HG03342 (cell line): ENCODE measurements at regions not wholly inside any gene's neighbourhood (a gene's known extent, or its start where the extent isn't known, plus 50 kb on each side); places are given as distances from the start of the nearest gene placed in this dataset.
"Not testable (repeated sequence)": the region's sequence is repeated elsewhere in the genome, so short reads cannot be mapped to it uniquely, and the experiment has no call there.

ENCODE experiments used
- ATAC-seq: cut with Tn5 transposase; IDR thresholded peaks from one replicate; pipeline ENCODE4 v1.9.1; 2021; ENCODE audit warnings: mild to moderate bottlenecking, moderate library complexity; ENCODE audit not compliant: unreplicated experiment

GRCh38 chr4:120005527-120005926 is 61.1 kb downstream of the MAD2L1 start:
- ATAC-seq, result no peak

- ATAC-seq, result no peak
Measured at GRCh38 chr4:120005076-120005475, 61.6 kb downstream of the MAD2L1 start.

DNA sequence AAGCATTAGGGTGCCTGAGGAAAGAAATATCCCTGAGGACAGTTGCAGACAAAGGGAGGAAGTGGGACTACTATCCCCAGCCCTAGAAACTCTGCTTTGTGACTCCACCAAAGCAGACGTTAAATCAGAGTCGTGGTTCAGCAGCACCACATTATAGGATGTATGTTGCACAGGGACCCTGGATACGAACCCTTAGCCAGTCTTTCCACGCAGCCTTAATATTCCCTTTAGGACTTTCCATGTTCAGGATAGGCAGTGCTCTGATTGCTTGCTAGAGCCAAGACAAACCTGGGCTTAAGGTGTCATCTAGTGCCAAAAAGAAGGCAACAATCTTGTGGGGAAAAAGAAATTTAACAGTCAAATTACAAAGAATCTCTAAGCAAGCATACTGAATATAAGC is 62.6 kb downstream of the MAD2L1 start:
- ATAC-seq, result no peak

DNA sequence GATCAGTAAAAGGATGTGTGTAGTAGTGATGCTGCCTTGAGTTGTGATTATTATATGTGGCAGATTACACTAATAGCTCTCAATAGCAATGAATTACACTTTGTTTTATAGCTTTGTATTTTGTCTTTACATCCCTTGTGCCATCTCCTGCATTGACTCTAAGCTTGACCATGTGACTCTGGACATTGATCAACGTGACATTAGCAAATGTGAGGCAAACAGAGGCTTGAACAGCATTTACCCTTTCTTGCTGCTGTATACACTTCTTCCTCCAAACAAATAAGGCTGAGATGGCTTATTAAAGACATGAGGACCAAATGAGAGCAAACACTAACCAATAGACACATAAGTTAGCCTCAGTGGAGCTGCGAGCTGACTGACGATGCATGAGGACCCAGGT is 63.5 kb downstream of the MAD2L1 start:
- no peak for ATAC-seq

GRCh38 chr4:120001850-120002249 is 64.8 kb downstream of the MAD2L1 start:
- no peak for ATAC-seq

GRCh38 chr4:120000591-120001296 is 65.9 kb downstream of the MAD2L1 start:
- no peak for ATAC-seq

DNA sequence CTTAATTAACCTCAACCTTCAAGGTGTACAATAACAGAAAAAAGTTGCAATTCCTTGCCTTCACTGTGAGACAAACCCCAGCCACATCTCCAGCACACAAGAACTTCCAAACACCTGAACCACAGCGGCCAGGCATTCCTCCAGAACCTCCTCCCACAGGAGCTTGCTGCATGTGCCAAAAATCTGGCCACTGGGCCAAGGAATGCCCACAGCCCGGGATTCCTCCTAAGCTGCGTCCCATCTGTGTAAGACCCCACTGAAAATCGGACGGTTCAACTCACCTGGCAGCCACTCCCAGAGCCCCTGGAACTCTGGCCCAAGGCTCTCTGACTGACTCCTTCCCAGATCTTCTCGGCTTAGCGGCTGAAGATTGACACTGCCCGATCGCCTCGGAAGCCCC is 70.6 kb downstream of the MAD2L1 start:
- ATAC-seq, result not testable (repeated sequence)

DNA sequence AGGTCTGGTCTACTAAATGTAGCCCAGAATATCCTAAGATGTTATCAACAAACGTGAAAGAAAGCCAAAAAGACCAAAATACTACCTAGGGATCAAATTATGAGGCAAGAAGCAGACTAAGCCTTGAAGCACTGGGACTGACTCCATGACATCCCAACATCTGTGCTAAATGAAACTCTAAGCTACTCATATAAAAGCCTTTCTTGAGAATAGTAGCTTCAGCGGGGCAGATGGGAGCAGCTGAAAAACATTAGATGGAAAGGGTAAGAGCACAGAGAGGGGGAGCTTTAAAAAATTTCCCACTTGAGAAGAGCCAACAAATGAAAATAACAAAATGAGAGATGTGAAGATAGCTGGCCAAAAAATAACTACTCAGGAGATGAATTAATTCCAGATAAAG is 81.7 kb downstream of the MAD2L1 start:
- no peak for ATAC-seq

DNA sequence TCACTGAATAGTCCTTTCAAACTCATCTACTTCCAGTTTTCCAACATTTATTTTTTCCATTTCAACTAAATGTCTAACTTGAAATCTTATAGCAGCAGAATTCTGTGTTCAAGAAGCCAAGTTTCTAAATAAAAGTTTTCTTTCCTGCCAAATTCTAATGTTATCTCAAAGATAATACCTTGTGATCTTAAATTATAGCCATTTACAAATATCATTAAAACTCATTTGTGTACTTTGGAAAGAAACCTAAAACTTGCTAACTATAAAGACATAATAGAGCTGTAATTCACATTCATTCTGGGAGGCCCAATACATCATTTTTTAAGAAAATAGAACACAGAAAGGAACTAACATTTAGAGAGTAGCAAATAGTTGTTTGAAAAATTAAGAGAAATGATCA is 83.9 kb downstream of the MAD2L1 start:
- ATAC-seq, result no peak

DNA sequence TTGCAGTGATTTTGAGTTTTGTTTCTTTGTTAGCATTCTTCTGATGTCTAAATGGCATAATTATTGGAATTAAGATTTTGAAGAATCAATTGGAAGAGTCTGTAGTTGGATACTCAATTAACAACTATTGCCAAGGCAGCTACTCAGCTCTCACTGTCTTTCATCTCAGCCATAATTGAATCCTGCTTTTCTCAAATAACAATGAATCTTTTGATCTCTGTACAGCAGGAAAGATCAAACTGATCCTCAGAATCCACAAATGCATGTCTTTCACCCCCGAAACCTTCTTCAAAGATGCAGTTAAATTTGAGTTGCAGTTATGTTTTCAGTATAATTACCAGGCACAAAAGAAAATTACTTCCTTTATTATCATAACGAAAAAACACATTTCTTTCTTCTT is 86.2 kb downstream of the MAD2L1 start:
- ATAC-seq, result no peak

GRCh38 chr4:119977076-119977940 is 89.3 kb downstream of the MAD2L1 start:
- no peak for ATAC-seq

GRCh38 chr4:119971431-119972084 is 95.1 kb downstream of the MAD2L1 start:
- no peak for ATAC-seq

- no peak for ATAC-seq
Measured at GRCh38 chr4:119962631-119963030, 104.0 kb downstream of the MAD2L1 start.

DNA sequence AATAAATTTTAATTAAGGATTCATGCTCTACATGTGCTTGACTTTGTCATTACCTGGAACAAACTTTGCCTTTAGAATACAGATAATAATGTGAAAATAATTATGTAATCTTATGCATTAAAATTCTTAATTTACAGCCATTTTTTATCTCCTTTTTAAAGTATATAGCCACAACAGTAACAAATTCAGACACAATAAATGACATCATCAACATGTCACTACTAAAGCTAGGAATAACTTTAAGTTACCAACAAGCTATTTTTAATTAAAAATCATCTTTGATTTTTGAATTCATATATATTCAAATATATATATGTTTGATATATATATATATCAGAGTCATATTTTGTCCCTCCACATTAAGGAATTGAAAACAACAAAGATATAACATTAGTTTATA is 107.7 kb downstream of the MAD2L1 start:
- ATAC-seq, result no peak

- no peak for ATAC-seq
Measured at GRCh38 chr4:119955256-119955655, 111.4 kb downstream of the MAD2L1 start.

DNA sequence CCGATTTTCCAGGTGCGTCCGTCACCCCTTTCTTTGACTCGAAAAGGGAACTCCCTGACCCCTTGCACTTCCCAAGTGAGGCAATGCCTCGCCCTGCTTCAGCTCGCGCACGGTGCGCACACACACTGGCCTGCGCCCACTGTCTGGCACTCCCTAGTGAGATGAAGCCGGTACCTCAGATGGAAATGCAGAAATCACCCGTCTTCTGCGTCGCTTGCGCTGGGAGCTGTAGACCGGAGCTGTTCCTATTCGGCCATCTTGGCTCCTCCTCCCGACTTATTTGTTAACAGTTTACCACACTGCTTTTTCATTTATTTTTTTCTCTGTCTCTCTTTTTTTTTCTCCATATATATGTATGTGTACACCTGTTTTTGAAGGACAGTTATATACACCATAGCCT is 112.2 kb downstream of the MAD2L1 start:
- ATAC-seq, result not testable (repeated sequence)

GRCh38 chr4:119946359-119946758 is 120.3 kb downstream of the MAD2L1 start:
- ATAC-seq, result no peak

DNA sequence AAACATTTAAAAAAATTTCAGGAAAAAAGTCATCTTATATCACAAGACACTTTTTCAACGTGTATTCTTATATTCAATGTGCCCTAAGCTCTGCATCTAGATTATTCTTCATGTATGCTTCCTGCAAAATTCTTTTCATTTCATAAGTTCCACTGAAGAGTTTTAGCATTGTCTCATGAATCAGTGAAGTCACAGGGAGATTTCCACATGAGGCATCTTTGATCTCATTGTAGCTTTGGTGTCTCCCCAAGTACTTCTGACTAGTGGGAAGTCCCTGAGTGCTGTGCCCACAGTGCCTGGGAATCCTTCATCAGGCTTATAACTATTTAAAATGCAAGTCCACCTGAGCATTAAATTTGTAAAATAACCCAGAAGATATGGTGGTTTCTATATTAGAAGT is 123.8 kb downstream of the MAD2L1 start:
- no peak for ATAC-seq

DNA sequence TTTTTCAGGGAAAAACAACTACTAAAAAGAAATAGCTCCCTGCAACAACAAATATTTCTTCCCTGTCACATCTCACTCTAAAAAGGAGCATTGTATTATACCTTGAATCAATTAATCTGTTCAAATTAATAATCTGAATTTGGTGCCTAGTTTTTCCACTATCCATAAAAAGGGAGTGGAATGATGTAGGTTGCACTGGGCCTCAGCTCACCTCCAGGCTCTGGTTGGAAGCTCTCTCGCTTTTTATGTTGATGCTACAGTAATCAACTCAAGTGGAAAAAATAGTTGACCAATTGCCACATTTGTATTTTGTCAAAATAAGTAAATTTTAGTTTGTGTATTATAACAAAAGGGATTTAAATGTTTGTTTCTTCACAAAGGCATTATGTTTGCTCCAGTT is 126.1 kb downstream of the MAD2L1 start:
- no peak for ATAC-seq

DNA sequence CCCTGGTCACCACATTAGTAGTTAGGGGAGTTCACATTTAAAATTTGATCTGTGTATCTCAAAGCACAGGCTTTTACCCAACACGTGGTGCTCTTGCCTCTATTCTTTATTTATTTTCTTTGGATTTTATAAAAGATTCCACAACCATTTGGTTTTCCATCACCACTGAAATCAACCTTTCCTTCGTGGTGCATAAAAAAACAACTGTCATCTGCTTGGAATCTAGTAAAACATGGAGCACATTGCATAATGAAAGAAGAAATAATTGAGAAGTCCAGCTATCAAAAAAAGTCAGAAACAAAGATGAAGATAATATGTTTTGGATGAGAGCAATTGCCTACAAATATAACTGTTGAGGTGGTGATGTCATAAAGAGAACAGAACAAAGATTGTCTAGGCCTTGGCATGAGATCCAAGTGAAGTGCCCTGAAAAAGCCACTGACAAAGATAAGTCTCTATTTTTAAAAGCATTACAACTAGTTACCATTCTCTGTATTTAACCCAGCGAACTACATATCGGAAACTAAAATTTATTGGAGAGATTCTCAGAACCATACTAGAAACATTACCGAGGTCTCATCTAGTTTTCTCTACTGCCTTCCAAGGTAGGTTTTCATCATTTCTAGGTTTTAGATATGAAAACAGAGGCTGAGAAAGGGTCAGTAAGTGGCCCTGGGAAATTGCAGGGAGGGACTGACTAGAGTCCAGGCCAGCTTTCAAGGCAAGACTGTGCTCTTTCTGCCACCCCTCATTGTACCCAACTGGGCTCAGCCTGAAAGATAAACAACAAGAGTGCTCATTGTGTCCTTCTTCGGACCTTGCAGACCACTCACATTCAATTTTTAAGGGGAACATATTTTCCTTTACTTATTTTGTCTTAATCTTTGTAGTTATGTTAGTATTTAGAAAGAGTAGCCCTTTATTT is 127.3 kb downstream of the MAD2L1 start:
- ATAC-seq, result no peak

GRCh38 chr4:119937746-119938145 is 128.9 kb downstream of the MAD2L1 start:
- no peak for ATAC-seq
